HG02852 (cell line): ENCODE measurements at regions not wholly inside any gene's neighbourhood (a gene's known extent, or its start where the extent isn't known, plus 50 kb on each side); places are given as distances from the start of the nearest gene placed in this dataset.
"Not testable (repeated sequence)": the region's sequence is repeated elsewhere in the genome, so short reads cannot be mapped to it uniquely, and the experiment has no call there.

Source experiments
- ATAC-seq: cut with Tn5 transposase; IDR thresholded peaks from one replicate; pipeline ENCODE4 v1.9.1; 2021; ENCODE audit warnings: mild to moderate bottlenecking, moderate library complexity; ENCODE audit not compliant: unreplicated experiment

DNA sequence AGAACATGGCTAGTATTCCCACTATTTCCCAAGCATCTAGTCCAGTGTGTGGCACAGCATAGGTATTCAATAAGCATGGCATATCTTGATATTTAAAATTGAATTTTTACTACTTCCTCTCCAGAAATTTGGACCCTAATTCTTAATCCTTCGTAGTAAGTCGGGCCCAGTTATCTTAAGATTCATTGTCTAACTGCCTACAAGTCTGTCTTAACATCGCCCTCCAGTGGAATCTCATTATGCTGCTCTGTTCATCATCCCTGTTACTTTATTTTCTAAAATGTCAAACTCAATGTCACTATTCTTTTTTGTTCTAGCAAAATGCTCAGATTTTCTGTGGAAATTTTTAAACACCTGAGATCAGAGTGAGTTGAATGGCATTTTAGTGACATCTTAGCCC, 606.2 kb downstream of the KLHL13 start:
- ATAC-seq, result no peak

DNA sequence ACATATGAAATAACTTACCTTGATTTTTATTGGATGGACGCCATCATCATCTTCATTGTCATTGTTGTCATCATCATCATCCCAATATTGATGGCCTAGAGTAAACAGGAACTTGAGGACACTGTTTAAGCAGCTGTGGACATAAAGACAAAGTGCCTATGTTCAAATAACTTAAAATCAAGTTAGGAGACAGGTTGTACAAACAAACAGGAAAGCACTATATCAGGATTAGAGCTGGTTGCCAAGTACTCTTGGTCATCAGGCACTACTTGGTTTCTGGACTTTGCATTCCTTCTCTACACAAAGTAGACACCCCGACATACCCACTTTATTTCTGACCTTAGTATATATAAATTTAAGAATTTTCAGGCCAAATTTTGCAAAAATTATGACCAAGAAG, 608.6 kb downstream of the KLHL13 start:
- ATAC-seq, result no peak

DNA sequence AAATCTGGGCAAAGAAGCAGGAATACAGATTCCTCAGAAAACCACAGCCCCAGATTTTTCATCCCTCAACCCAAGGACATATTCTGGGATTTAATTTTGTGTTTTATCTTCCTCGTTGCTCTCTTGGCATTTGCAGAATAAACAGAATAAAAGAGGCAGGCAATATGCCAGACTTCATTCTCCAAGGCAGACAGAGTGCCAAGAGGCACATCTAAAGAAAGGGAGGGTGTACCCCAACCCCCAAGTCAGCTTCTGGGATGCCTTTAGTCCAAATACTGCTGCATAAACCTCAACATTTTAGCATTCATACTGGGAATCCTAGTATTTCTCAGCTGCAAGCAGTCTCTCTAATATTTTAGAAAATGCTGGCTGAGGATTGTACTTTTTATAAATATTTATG, 629.2 kb downstream of the KLHL13 start:
- ATAC-seq, result no peak

DNA sequence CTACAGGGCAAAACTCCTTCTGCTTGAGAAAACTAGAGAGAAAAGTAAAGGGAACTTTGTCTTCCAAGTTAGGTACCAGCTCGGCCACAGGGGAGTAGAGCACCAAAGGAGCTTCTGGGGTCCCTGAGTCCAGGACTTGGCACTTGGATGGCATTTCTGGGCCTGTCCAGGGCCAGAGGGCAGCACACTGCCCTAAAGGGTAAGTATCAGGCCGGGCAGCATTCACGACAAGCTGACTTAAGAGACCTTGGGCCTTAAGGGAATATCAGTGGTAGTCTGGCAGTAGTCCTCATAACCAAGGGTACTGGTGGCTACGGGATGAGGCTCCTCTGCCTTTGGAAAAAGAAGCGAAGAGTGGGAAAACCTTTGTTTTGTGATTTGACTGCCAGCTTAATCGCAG, 632.7 kb downstream of the KLHL13 start:
- no peak for ATAC-seq

DNA sequence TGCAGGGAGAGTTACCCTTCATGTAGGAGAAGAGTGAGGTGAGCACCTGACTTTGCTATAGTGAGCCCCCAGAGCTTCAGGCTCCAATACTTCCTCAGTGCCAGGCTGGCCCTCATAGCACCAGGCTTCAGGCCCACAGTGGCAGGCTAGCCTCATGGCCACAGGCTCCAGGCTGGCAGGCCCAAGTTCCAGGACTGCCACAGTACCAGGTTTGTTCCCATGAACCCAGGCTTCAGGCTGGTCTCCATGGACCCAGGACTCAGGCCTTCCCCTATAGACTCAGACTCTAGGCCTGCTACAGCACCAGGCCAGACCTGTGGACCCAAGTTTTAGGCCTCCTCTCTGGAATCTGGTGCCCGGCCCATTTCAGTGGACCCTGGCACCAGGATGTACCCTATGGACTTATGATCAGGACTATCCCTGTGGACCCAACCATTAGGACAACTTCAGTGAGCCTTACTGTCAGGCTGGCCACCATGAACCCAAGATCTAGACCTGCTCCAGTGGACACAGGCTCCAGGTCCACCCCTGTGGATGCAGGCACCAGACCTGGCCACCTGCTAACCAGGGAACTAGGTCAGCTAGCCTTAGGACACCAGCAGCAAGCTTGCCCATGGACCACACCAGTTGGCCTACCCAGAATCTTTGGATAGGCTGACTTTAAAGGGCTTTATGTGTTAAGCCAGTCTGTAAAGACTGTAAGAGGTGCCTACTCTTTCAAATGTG, 658.2 kb downstream of the KLHL13 start:
- no peak for ATAC-seq

DNA sequence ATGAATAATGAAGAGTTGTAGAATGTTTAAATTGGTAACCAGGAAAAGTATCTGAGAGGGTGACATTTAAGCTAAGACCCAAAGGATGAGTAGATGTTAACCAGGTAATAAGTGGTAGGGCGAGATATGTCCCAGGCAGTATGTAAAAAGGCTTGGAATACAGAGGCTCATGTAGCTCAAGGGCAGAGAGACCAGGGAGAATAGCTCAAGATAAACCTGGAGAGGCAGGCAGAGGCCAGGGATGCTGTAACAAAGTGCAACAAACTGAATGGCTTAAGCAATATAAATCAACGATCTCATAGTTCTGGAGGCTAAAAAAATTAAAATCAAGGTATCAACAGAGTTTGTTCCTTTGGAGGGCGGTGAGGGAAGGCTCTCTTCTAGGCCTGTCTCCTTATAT, 660.8 kb downstream of the KLHL13 start:
- ATAC-seq, result no peak

DNA sequence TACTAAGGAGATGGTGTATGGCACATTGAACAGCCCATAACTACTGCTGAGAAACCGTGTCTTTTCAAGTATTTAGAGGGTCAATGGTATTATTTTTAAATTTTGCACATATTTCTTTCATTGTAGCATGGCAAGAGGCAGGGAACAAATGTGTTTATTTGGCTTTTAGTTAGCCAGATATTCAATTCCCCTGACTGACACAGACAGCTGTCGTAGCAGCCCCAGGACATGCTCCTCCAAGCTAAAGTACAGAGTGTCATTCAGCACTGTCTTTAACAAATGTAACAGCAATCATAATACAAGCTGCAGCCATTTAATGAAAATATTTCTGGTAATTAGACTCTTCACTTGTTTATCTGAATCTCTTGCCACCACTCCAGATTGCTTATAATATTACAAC, 687.1 kb downstream of the KLHL13 start:
- ATAC-seq, result no peak

DNA sequence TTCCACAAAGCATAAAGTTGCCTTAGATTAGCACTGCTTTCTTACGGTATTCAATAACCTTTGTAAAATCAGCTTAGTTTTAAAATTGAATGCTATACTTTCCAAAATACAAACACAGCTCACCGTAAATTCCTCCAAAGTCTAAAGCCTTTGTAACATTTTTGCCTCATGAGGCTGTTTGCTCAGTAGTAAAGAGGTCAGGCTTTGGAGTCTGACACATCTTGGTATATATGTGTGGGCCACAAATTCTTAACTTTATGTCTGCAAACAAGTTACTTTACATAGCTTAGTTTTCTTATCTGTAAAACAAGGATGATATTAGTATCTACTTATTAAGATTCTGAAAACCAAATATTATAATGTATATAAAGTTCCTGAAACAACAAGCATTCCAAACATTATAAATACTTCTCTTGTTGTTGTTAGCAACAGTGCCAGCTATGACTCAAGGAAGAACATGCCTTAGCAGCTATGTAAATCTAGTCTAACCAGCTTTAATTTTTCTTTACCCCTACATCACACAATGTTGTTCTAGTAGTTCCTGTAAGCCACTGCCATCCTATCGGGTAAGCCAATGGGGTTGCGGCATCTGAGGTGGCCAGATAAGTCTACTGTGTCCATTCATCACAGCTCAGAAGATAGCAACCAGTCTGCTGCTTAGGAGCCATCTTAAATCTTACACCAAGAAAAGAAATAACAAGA, 709.0 kb downstream of the KLHL13 start:
- ATAC-seq, result no peak

DNA sequence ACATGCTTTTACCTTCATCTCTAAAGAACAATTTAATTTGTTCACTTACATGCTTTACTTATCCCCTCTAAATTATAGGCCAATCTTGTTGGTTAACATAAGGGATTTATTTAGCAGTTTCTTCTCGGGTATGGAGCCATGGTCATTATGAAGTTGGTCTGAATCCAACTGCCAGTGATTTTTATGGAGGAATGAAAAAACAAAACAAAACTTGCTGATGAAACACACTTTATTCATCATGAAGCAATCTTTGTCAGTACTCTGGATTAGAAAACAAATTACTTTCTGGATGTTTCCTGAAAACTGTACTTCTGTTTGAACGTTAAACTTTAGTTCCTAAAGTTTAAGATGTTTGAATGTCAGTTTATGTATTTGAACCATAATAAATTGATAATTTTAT, 715.8 kb downstream of the KLHL13 start:
- ATAC-seq, result no peak

DNA sequence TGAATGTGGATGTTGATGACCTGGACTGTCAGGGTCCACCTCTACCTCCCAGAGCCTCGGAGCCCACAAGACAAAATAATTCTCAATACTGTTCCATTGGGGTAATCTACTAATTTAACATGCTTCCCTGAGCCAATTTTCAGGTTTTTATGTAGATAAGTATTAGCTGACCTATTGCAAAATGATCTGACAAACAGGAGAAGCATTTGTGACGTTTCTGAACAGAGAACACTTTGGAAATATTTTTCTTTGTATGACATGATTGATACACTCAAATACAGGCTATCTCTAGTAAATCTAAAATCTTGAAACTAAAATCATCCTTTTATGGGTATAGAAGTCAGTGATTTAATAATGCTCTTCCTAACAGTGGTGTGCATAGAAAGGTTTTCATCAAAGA, 716.6 kb downstream of the KLHL13 start:
- ATAC-seq, result no peak

DNA sequence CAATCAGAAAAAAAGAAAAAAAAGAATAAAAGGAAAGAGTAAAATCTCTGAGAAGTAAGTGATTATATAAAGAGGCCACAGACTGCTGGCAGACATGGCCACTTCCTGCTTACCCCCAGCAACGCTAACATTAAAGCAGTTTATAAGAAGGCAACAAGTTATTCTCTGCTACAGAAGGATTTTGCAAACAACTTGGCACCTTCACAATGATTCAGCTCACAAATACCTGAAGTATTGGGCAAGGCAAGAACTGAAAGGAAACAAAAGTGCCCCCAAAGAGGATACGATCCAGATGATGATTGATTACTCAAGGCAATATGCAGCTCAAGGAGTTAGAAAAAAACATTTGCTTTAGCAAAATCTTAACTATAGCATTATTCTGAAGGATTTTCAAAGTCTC, 718.8 kb downstream of the KLHL13 start:
- ATAC-seq, result no peak

DNA sequence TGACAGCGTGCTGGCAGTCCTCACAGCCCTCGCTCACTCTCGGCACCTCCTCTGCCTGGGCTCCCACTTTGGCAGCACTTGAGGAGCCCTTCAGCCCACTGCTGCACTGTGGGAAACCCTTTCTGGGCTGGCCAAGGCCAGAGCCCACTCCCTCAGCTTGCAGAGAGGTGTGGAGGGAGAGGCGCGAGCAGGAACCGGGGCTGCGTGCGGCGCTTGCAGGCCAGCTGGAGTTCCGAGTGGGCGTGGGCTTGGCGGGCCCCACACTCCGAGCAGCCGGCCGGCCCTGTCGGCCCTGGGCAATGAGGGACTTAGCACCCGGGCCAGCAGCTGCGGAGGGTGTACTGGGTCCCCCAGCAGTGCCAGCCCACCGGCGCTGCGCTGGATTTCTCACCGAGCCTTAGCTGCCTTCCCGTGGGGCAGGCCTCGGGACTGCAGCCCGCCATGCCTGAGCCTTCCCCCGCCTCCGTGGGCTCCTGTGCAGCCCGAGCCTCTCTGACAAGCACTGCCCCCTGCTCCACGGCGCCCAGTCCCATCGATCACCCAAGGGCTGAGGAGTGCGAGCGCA, 722.0 kb downstream of the KLHL13 start:
- not testable (repeated sequence) for ATAC-seq

DNA sequence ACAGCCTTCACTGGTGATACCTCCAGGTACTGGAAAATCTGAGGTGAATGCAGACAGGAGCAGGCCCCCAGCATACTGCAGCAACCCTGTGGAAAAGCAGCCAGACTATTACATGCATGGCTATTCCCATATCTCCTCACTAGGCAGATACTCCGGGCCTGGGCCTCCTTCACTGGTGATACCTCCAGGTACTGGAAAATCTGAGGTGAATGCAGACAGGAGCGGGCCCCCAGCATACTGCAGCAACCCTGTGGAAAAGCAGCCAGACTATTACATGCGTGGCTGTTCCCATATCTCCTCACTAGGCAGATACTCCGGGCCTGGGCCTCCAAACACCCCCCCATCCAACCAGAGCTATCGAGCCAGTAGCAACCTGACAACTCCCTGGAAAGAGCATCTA, 724.2 kb downstream of the KLHL13 start:
- ATAC-seq, result not testable (repeated sequence)

DNA sequence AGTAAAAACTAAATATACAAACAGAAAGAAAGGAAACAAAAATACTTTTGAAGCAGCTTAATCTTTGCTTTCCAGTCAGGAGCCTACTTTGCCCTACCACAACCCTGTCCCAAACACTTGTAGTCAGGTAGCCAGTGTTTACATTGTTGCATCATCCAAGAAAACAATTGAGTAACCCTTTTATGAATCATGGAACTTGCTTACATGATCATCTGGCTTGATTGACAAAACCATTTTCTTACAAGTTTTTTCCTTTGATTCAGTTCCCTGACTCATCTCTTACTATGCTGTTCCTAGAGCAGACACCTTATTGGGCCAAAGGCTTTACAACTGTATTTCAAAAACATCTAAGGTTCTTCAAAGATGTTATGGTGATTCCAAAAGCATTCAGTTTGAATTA, 740.1 kb downstream of the KLHL13 start:
- ATAC-seq, result no peak

DNA sequence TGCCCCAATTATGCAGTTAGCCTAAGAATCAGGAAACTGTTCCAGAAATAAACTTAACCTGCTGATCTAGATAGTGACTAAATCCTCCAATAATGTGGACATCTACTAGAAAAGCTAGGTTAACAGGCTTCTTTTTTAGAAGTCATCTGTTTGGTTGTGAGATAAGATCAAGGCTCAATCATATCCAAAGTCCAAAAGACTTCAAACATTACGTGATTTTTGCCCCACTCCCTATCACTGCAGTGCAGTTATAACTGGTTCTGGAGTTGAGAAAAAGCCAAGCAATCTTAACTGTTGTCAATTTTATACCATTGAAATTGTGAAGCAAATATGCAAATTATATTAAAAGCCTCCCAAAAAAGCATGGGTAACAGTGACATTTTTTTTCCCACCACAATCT, 781.4 kb downstream of the KLHL13 start:
- no peak for ATAC-seq

DNA sequence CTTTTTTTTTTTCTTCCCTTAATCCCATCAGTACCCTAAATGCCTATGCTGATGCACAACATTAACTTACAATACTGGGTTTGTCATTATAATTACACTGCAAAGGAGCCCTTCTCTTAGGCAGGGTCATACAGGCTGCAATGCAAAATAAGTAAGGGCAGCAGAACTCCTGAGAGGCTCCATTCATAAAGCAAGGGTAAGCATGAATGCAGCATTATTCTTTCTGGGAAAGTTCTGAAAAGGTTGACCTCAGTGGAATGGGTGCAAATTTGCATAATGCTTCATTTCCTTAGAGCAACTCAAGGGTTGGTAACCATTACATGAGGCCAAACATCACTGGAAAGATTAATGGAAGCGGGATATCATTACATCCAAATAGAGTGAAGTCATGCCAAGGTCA, 789.2 kb downstream of the KLHL13 start:
- ATAC-seq, result no peak

DNA sequence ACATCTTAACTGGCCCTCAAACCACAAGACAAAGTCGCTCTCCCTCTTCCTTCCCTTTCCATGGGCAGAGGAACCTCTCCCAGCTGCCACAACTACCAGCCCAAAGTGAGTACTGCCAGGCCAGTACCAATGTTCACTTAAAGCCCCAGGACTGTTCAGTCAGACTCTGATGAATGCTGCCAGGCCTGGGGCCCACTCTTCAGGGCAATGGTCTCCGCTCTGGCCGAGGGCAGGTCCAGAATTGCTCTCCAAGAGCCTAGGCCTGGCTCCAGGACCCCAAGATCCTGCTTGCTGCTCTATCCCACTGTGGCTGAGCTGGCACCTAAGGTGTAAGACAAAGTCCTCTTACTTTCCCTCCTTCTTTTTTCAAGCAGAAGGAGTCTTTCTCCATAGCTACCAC, 790.9 kb downstream of the KLHL13 start:
- ATAC-seq, result no peak

DNA sequence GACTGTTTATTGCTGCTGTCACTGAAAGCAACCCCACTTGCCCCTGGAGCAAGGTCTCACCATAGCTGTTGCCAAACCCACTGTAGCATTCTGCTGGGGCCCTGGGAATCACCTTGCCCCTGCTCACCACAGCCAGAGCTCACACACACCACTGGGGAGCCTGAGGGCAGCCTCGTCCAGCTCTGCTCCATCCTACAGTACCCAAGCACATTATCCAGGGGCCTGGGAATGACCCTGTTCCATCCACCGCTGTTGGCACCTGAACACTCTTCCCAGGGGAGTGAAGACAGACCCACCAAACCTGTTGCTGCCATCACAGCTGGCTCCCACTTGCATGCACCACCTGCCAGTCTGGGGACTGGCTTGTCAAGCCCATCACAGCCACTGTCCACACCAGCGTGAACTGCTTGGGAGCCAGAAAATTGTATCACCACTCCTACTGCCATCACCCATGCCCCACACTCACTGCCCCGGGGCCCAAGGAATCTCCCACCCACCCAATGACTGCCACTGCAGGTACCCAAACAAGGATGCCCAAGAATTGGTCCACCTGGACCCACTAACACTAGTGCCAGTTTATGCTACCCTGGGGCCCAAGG, 811.3 kb downstream of the KLHL13 start:
- no peak for ATAC-seq

DNA sequence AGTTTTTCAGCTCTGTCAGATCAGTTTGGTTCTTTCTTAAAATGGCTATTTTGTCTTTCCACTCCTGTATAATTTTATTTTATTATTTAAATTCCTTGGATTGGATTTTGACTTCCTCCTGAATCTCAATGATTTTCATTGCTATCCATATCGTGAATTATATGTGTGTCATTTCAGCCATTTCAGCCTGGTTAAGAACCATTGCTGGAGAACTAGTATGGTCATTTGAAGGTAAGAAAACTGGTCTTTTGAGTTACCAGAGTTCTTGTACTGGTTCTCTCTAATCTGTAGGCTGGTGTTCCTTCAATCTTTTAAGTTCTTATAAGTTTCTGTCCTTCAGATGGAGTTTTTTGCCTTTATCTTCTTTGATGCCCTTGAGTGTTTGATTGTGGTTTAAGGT, 815.5 kb downstream of the KLHL13 start:
- ATAC-seq, result no peak

DNA sequence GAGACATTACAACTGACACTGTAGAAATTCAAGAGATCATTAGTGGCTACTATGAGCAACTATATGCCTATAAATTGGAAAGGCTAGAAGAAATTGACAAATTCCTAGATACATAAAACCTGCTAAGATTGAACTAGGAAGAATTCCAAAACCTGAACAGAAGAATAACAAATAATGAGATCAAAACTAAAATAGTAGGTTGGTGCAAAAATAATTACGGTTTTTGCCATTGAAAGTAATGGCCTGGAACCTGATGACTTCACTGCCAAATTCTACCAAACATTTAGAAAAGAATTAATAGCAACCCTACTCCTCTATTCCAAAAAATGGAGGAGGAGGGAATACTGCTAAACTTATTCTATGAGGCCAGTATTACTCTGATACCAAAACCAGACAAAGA, 824.9 kb downstream of the KLHL13 start:
- no peak for ATAC-seq

DNA sequence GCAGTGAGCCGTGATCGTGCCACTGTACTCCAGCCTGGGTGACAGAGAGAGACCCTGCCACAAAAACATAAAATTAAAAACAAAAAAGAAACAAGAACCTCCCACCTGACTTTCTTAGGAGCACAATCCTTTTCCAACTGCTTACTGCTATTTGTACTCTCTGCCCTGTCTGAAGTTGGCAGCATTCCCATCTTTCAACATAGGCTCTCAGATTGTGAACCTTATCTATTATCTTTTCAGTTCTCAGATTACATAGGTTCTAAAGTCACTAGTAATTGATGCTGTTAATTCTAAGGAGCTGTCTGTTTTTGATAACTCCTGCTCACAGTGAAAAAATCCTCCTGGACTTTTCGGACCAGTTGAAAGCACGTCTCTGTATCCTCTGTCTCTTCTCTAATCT, 812.2 kb upstream of the CT83 start:
- no peak for ATAC-seq
